SW 1271 (cell line): ENCODE measurements at regions not wholly inside any gene's neighbourhood (a gene's known extent, or its start where the extent isn't known, plus 50 kb on each side); places are given as distances from the start of the nearest gene placed in this dataset.

Experiments used
- DNase-seq, 2 experiments: peaks; one replicate each; lab custom pipeline; 2025; lab: John Stamatoyannopoulos, UW

- no peak for DNase-seq
Measured at GRCh38 chr5:99721506-99721905, 792.7 kb upstream of the CHD1 start.

- no peak for DNase-seq
Measured at GRCh38 chr5:99715921-99716320, 787.1 kb upstream of the CHD1 start.

GRCh38 chr5:99706160-99706559, 777.4 kb upstream of the CHD1 start:
- no peak for DNase-seq

GRCh38 chr5:99702565-99702964, 773.8 kb upstream of the CHD1 start:
- DNase-seq = no peak

GRCh38 chr5:99694884-99695283, 766.1 kb upstream of the CHD1 start:
- no peak for DNase-seq

GRCh38 chr5:99686538-99686937, 757.7 kb upstream of the CHD1 start:
- no peak for DNase-seq

GRCh38 chr5:99675974-99676373, 747.2 kb upstream of the CHD1 start:
- DNase-seq = no peak

GRCh38 chr5:99674101-99674500, 745.3 kb upstream of the CHD1 start:
- DNase-seq = no peak

GRCh38 chr5:99664972-99665371, 736.2 kb upstream of the CHD1 start:
- no peak for DNase-seq

GRCh38 chr5:99651298-99651697, 722.5 kb upstream of the CHD1 start:
- DNase-seq = no peak

- DNase-seq = no peak
Measured at GRCh38 chr5:99646011-99646647, 717.3 kb upstream of the CHD1 start.

GRCh38 chr5:99644822-99645221, 716.0 kb upstream of the CHD1 start:
- DNase-seq = no peak

- DNase-seq = no peak
Measured at GRCh38 chr5:99640646-99641045, 711.8 kb upstream of the CHD1 start.

- no peak for DNase-seq
Measured at GRCh38 chr5:99639905-99640304, 711.1 kb upstream of the CHD1 start.

GRCh38 chr5:99636663-99637062, 707.9 kb upstream of the CHD1 start:
- DNase-seq = no peak

GRCh38 chr5:99621772-99622681, 693.2 kb upstream of the CHD1 start:
- DNase-seq = no peak

- DNase-seq = no peak
Measured at GRCh38 chr5:99617335-99617734, 688.5 kb upstream of the CHD1 start.

- no peak for DNase-seq
Measured at GRCh38 chr5:99614888-99615287, 686.1 kb upstream of the CHD1 start.

GRCh38 chr5:99607124-99607523, 678.3 kb upstream of the CHD1 start:
- DNase-seq = no peak

GRCh38 chr5:99605904-99606303, 677.1 kb upstream of the CHD1 start:
- no peak for DNase-seq

GRCh38 chr5:99600952-99601351, 672.1 kb upstream of the CHD1 start:
- DNase-seq = no peak

- DNase-seq = no peak
Measured at GRCh38 chr5:99590806-99591205, 662.0 kb upstream of the CHD1 start.

- no peak for DNase-seq
Measured at GRCh38 chr5:99589424-99589823, 660.6 kb upstream of the CHD1 start.

- DNase-seq = no peak
Measured at GRCh38 chr5:99587983-99588382, 659.2 kb upstream of the CHD1 start.
